ENCODE measurements at regions not wholly inside any gene's neighbourhood (a gene's known extent, or its start where the extent isn't known, plus 50 kb on each side); places are given as distances from the start of the nearest gene placed in this dataset.

DNA sequence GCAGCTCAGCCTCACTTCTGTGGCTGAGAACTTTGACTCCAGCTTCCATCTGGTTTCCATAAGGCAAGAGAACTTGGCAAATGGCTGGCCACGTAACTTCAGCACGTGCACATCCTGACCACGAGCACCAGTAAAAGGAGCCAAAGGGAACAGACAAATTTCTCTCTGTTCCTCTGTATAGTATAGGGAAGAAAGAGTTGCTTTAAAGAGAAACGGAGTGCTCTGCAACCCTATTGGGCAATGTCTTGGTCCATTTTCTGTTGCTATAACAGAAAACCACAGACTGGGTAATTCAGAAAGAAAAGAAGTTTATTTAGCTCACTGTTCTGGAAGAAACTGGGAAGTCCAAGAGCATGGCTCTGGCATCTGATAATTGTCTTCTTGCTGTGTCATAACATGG lies 558.7 kb downstream of the ACTL7B start:
- TF ChIP-seq, protein P1, sequence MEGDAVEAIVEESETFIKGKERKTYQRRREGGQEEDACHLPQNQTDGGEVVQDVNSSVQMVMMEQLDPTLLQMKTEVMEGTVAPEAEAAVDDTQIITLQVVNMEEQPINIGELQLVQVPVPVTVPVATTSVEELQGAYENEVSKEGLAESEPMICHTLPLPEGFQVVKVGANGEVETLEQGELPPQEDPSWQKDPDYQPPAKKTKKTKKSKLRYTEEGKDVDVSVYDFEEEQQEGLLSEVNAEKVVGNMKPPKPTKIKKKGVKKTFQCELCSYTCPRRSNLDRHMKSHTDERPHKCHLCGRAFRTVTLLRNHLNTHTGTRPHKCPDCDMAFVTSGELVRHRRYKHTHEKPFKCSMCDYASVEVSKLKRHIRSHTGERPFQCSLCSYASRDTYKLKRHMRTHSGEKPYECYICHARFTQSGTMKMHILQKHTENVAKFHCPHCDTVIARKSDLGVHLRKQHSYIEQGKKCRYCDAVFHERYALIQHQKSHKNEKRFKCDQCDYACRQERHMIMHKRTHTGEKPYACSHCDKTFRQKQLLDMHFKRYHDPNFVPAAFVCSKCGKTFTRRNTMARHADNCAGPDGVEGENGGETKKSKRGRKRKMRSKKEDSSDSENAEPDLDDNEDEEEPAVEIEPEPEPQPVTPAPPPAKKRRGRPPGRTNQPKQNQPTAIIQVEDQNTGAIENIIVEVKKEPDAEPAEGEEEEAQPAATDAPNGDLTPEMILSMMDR (IDR thresholded peaks at IDR 0.05): no peak
- TF ChIP-seq EZH2 (IDR thresholded peaks at IDR 0.05; ENCODE audit: borderline replicate concordance, insufficient read depth, low read depth, low read length, poor library complexity, severe bottlenecking): no peak

Data from B cell (primary cell).